ENCODE measurements at regions not wholly inside any gene's neighbourhood (a gene's known extent, or its start where the extent isn't known, plus 50 kb on each side); places are given as distances from the start of the nearest gene placed in this dataset.

- H2AFZ ChIP-seq (ENCODE audit: low read depth, low read length) = no peak overlapping the region
- H3K4me1 ChIP-seq (ENCODE audit: insufficient read depth, low read length) = no peaks in the 10 kb centered on the region
- no peak overlapping the region for H3K9ac ChIP-seq (ENCODE audit: low read depth, low read length)
- H3K27me3 ChIP-seq (ENCODE audit: insufficient read depth, low read length, poor library complexity) = no peaks in the 10 kb centered on the region
- TF ChIP-seq, protein P1, sequence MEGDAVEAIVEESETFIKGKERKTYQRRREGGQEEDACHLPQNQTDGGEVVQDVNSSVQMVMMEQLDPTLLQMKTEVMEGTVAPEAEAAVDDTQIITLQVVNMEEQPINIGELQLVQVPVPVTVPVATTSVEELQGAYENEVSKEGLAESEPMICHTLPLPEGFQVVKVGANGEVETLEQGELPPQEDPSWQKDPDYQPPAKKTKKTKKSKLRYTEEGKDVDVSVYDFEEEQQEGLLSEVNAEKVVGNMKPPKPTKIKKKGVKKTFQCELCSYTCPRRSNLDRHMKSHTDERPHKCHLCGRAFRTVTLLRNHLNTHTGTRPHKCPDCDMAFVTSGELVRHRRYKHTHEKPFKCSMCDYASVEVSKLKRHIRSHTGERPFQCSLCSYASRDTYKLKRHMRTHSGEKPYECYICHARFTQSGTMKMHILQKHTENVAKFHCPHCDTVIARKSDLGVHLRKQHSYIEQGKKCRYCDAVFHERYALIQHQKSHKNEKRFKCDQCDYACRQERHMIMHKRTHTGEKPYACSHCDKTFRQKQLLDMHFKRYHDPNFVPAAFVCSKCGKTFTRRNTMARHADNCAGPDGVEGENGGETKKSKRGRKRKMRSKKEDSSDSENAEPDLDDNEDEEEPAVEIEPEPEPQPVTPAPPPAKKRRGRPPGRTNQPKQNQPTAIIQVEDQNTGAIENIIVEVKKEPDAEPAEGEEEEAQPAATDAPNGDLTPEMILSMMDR (IDR thresholded peaks at IDR 0.05; ENCODE audit: borderline replicate concordance, extremely low read depth, low read length, poor library complexity, severe bottlenecking) = no peak
- TF ChIP-seq EZH2 (IDR thresholded peaks at IDR 0.05; ENCODE audit: borderline replicate concordance, low read depth, low read length, severe bottlenecking) = no peak
- no peaks in the 10 kb centered on the region for H3K36me3 ChIP-seq (ENCODE audit: insufficient read depth, low read length)
- no peaks in the 10 kb centered on the region for H3K79me2 ChIP-seq (ENCODE audit: insufficient read depth, low read length)
- ATAC-seq (ENCODE audit: insufficient read depth, low read depth) = no peak
- H3K9me3 ChIP-seq (ENCODE audit: insufficient read depth, low read length, severe bottlenecking) = no peaks in the 10 kb centered on the region
- H4K20me1 ChIP-seq (ENCODE audit: insufficient read depth, low read length) = no peaks in the 10 kb centered on the region
- no peak overlapping the region for H3K4me3 ChIP-seq (ENCODE audit: low read depth in 1 of 2, low read length in 2 of 2)
- H3K27ac ChIP-seq (ENCODE audit: low read length) = no peak overlapping the region
- no peak overlapping the region for H3K4me2 ChIP-seq (ENCODE audit: insufficient read depth, low read length)
- no peak for DNase-seq
Measured at GRCh38 chr4:180799798-180800197, 1443.4 kb upstream of the TENM3 start.

DNA sequence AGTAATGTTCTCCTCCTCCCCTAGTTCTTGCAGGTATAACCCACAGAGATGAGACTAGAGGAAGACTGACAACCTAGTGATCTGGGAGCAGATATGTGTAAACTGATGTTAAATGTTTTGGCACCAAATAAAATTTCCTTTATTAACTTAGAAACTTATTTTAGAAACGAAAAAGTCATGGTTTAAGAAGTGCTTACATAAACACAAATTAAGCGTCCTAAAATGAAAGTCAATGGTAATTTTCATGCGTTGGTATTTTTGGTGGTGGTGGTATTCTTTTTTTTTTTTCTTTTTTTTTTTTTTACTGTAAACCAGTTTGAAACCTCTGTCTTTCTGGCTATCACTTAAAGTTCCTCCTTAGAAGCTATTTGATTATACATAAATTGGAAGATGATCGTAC, 1438.1 kb upstream of the TENM3 start:
- H2AFZ ChIP-seq (ENCODE audit: low read depth, low read length) = no peak overlapping the region
- H4K20me1 ChIP-seq (ENCODE audit: insufficient read depth, low read length) = no peaks in the 10 kb centered on the region
- H3K9me3 ChIP-seq (ENCODE audit: insufficient read depth, low read length, severe bottlenecking) = no peaks in the 10 kb centered on the region
- no peak overlapping the region for H3K4me2 ChIP-seq (ENCODE audit: insufficient read depth, low read length)
- ATAC-seq (ENCODE audit: insufficient read depth, low read depth) = no peak
- H3K79me2 ChIP-seq (ENCODE audit: insufficient read depth, low read length) = no peaks in the 10 kb centered on the region
- DNase-seq = no peak
- no peaks in the 10 kb centered on the region for H3K36me3 ChIP-seq (ENCODE audit: insufficient read depth, low read length)
- TF ChIP-seq EZH2 (IDR thresholded peaks at IDR 0.05; ENCODE audit: borderline replicate concordance, low read depth, low read length, severe bottlenecking) = no peak
- TF ChIP-seq, protein P1 (IDR thresholded peaks at IDR 0.05; ENCODE audit: borderline replicate concordance, extremely low read depth, low read length, poor library complexity, severe bottlenecking) = no peak
- no peak overlapping the region for H3K4me3 ChIP-seq (ENCODE audit: low read depth in 1 of 2, low read length in 2 of 2)
- H3K27ac ChIP-seq (ENCODE audit: low read length) = no peak overlapping the region
- H3K27me3 ChIP-seq (ENCODE audit: insufficient read depth, low read length, poor library complexity) = no peaks in the 10 kb centered on the region
- no peak overlapping the region for H3K9ac ChIP-seq (ENCODE audit: low read depth, low read length)
- H3K4me1 ChIP-seq (ENCODE audit: insufficient read depth, low read length) = no peaks in the 10 kb centered on the region

- H3K4me3 ChIP-seq (ENCODE audit: low read depth in 1 of 2, low read length in 2 of 2) = no peak overlapping the region
- H3K4me2 ChIP-seq (ENCODE audit: insufficient read depth, low read length) = no peak overlapping the region
- H2AFZ ChIP-seq (ENCODE audit: low read depth, low read length) = no peak overlapping the region
- no peaks in the 10 kb centered on the region for H3K36me3 ChIP-seq (ENCODE audit: insufficient read depth, low read length)
- TF ChIP-seq, protein P1 (IDR thresholded peaks at IDR 0.05; ENCODE audit: borderline replicate concordance, extremely low read depth, low read length, poor library complexity, severe bottlenecking) = no peak
- no peak for TF ChIP-seq EZH2 (IDR thresholded peaks at IDR 0.05; ENCODE audit: borderline replicate concordance, low read depth, low read length, severe bottlenecking)
- no peak overlapping the region for H3K9ac ChIP-seq (ENCODE audit: low read depth, low read length)
- no peak for DNase-seq
- no peaks in the 10 kb centered on the region for H3K9me3 ChIP-seq (ENCODE audit: insufficient read depth, low read length, severe bottlenecking)
- H4K20me1 ChIP-seq (ENCODE audit: insufficient read depth, low read length) = no peaks in the 10 kb centered on the region
- no peaks in the 10 kb centered on the region for H3K4me1 ChIP-seq (ENCODE audit: insufficient read depth, low read length)
- H3K27ac ChIP-seq (ENCODE audit: low read length) = no peak overlapping the region
- H3K79me2 ChIP-seq (ENCODE audit: insufficient read depth, low read length) = no peaks in the 10 kb centered on the region
- ATAC-seq (ENCODE audit: insufficient read depth, low read depth) = no peak
- no peaks in the 10 kb centered on the region for H3K27me3 ChIP-seq (ENCODE audit: insufficient read depth, low read length, poor library complexity)
Measured at GRCh38 chr4:180808862-180809261, 1434.3 kb upstream of the TENM3 start.

DNA sequence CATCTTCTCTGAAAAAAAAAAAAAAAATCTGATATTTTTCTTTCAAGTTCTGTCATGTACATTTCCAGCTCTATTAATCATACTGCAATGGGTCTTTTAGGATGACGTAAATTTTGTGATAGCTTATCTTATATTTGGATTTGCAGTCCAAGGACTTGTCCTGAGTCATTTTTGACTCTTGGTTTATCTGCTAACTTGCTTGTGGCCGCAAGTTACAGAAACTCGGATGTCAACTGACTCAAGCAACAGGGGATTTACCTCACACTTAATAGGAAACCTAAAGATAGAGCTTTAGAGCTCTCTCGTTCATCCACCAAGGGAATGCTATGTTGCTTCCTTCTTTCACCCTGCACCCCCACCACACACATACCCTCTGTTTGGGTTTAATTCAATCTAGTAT, 1433.8 kb upstream of the TENM3 start:
- Histone ChIP-seq H3K36me3 (ENCODE audit: insufficient read depth, low read length) (no peaks in the 10 kb centered on the region), H3K9ac (ENCODE audit: low read depth, low read length) (no peak overlapping the region), H3K4me2 (ENCODE audit: insufficient read depth, low read length) (no peak overlapping the region), H3K27me3 (ENCODE audit: insufficient read depth, low read length, poor library complexity) (no peaks in the 10 kb centered on the region), H2AFZ (ENCODE audit: low read depth, low read length) (no peak overlapping the region), H4K20me1 (ENCODE audit: insufficient read depth, low read length) (no peaks in the 10 kb centered on the region), H3K79me2 (ENCODE audit: insufficient read depth, low read length) (no peaks in the 10 kb centered on the region), H3K9me3 (ENCODE audit: insufficient read depth, low read length, severe bottlenecking) (no peaks in the 10 kb centered on the region), H3K4me1 (ENCODE audit: insufficient read depth, low read length) (no peaks in the 10 kb centered on the region), H3K27ac (ENCODE audit: low read length) (no peak overlapping the region), H3K4me3 (ENCODE audit: low read depth in 1 of 2, low read length in 2 of 2) (no peak overlapping the region)
- no peak for DNase-seq
- ATAC-seq (ENCODE audit: insufficient read depth, low read depth) = no peak
- TF ChIP-seq EZH2 (IDR thresholded peaks at IDR 0.05; ENCODE audit: borderline replicate concordance, low read depth, low read length, severe bottlenecking) = no peak
- TF ChIP-seq, protein P1 (IDR thresholded peaks at IDR 0.05; ENCODE audit: borderline replicate concordance, extremely low read depth, low read length, poor library complexity, severe bottlenecking) = no peak
